ENCODE measurements at regions not wholly inside any gene's neighbourhood (a gene's known extent, or its start where the extent isn't known, plus 50 kb on each side); places are given as distances from the start of the nearest gene placed in this dataset.
"Not testable (repeated sequence)": the region's sequence is repeated elsewhere in the genome, so short reads cannot be mapped to it uniquely, and the experiment has no call there.

DNA sequence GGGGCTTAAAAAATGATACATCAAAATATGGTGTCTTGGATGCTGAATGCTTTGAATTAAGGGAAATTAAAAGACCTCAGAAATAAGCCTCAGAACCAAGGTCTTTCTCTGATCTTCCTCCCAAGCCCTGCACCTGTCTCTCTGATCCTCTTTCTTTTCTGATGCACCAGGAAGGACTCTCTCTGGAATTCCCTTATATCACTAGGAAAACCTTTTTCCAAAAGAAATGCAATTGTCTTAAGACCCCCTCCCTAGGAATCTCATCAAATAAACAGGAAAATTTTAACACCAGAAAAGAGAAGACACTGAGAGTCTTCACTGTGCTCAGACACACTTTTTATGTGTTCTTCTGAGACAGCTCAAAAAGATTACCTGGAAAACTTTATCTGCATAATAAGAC, 159.5 kb upstream of the PTBP2 start:
- FAIRE-seq = no peak
- TF ChIP-seq, protein P1, sequence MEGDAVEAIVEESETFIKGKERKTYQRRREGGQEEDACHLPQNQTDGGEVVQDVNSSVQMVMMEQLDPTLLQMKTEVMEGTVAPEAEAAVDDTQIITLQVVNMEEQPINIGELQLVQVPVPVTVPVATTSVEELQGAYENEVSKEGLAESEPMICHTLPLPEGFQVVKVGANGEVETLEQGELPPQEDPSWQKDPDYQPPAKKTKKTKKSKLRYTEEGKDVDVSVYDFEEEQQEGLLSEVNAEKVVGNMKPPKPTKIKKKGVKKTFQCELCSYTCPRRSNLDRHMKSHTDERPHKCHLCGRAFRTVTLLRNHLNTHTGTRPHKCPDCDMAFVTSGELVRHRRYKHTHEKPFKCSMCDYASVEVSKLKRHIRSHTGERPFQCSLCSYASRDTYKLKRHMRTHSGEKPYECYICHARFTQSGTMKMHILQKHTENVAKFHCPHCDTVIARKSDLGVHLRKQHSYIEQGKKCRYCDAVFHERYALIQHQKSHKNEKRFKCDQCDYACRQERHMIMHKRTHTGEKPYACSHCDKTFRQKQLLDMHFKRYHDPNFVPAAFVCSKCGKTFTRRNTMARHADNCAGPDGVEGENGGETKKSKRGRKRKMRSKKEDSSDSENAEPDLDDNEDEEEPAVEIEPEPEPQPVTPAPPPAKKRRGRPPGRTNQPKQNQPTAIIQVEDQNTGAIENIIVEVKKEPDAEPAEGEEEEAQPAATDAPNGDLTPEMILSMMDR (IDR thresholded peaks at IDR 0.05; ENCODE audit: insufficient read depth, missing control alignments) = no peak
- DNase-seq (ENCODE audit: insufficient read length, low spot score) = no peak

DNA sequence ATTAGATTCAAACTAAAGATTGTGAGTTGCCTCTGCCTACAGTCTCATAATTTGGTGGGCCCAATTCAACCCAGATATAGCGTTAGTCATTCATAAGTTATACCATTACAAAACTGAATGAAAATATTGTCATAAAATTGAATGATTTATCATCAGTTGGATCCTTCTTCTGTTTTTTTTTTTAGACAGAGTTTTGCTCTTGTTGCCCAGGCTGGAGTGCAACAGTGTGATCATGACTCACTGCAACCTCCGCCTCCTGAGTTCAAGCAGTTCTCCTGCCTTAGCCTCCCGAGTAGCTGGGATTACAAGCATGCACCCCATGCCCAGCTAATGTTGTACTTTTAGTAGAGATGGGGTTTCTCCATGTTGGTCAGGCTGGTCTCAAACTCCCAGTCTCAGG, 157.2 kb upstream of the PTBP2 start:
- not testable (repeated sequence) for FAIRE-seq; DNase-seq (ENCODE audit: insufficient read length, low spot score)

GRCh38 chr1:96565546-96565945, 156.0 kb upstream of the PTBP2 start:
- no peak for DNase-seq (ENCODE audit: insufficient read length, low spot score)
- no peak for FAIRE-seq
- TF ChIP-seq, protein P1 (IDR thresholded peaks at IDR 0.05; ENCODE audit: insufficient read depth, missing control alignments) = no peak

DNA sequence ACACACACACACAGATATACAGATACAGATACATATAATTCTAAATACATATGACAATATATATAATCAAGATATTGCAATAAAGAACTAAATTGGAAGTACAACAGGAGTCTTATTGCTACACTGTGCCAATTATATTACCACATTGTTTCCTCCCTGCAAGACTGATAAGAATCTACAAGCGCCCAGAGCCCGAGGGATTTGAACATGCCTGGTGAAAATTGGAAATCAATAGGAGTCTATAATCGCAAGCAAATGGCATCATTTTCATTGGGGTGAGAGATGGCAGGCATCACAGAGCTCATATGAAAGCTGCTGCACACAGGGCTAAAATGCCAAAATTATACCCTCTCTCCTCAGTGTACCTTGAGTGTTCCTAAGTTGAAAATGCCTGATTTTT, 152.9 kb upstream of the PTBP2 start:
- no peak for DNase-seq (ENCODE audit: insufficient read length, low spot score)
- TF ChIP-seq, protein P1 (IDR thresholded peaks at IDR 0.05; ENCODE audit: insufficient read depth, missing control alignments) = no peak
- FAIRE-seq = no peak

- DNase-seq (ENCODE audit: insufficient read length, low spot score) (no peak), FAIRE-seq (no peak)
- TF ChIP-seq, protein P1 (IDR thresholded peaks at IDR 0.05; ENCODE audit: insufficient read depth, missing control alignments) = no peak
Measured at GRCh38 chr1:96569288-96569687, 152.3 kb upstream of the PTBP2 start.

- TF ChIP-seq, protein P1 (IDR thresholded peaks at IDR 0.05; ENCODE audit: insufficient read depth, missing control alignments) = no peak
- DNase-seq (ENCODE audit: insufficient read length, low spot score) (no peak), FAIRE-seq (no peak)
Measured at GRCh38 chr1:96579636-96580035, 141.9 kb upstream of the PTBP2 start.

DNA sequence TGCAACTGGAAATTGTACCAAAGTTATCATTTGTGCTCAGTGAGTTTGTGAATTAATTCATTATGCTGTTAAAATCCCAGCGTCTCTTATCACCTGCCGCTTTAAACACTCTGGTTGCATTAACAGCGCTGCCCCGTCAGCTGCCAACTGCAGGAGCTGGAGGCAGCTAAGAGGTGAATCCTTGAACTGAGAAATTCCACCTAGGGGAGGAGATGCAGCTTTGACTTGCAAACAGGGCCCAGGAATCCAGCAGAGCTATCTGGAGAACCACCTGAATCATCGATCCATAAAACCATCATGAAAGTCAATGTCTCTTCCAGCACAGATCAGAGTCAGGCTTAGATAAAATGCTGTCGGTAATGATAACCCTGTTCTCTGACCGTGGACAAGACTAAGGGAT, 140.7 kb upstream of the PTBP2 start:
- TF ChIP-seq, protein P1 (IDR thresholded peaks at IDR 0.05; ENCODE audit: insufficient read depth, missing control alignments) = no peak
- DNase-seq (ENCODE audit: insufficient read length, low spot score) (no peak), FAIRE-seq (no peak)

- FAIRE-seq (no peak), DNase-seq (ENCODE audit: insufficient read length, low spot score) (no peak)
- TF ChIP-seq, protein P1 (IDR thresholded peaks at IDR 0.05; ENCODE audit: insufficient read depth, missing control alignments) = no peak
Measured at GRCh38 chr1:96581772-96582171, 139.8 kb upstream of the PTBP2 start.

Data from D721Med (cell line).